Adrenal gland (tissue), 9 donors: ENCODE measurements at regions not wholly inside any gene's neighbourhood (a gene's known extent, or its start where the extent isn't known, plus 50 kb on each side); places are given as distances from the start of the nearest gene placed in this dataset.

ENCODE experiments used
- DNase-seq, 7 donors: peaks; one replicate each; pipeline ENCODE4 v3.0.0-alpha.2; 2019 to 2020
- H3K27ac ChIP-seq, 5 donors: fragments of 200-600 bp; sonication (generic) in 4 of 5; 1 replicate in 3 of 5; 2 replicates in 2 of 5; pipeline versions ENCODE4 v1.5.1 to v1.8.0; 2016 to 2020; ENCODE audit warnings: mild to moderate bottlenecking in 1 of 5
- H3K27me3 ChIP-seq: fragments of 200-600 bp; 2 replicates; pipeline ENCODE4 v1.8.0; 2021
- H3K36me3 ChIP-seq, 2 donors: fragments of 200-600 bp; replicated peaks in 1 of 2; 1 replicate in 1 of 2; 2 replicates in 1 of 2; pipeline versions ENCODE4 v1.5.1 to v1.8.0; 2018 to 2022
- H3K4me1 ChIP-seq, 2 donors: fragments of 200-600 bp; replicated peaks in 1 of 2; 1 replicate in 1 of 2; 2 replicates in 1 of 2; pipeline versions ENCODE4 v1.5.1 to v1.8.0; 2018 to 2021
- H3K4me3 ChIP-seq, 4 donors: fragments of 200-600 bp; sonication (generic) in 3 of 4; one replicate each; pipeline ENCODE4 v1.5.1; 2016 to 2018
- H3K9me3 ChIP-seq, 3 donors: fragments of 200-600 bp; sonication (generic) in 1 of 3; replicated peaks in 1 of 3; 1 replicate in 2 of 3; 2 replicates in 1 of 3; pipeline versions ENCODE4 v1.5.1 to v1.8.0; 2016 to 2021
- POLR2A ChIP-seq, 2 donors: fragments of 450-650 bp; IDR thresholded peaks; one replicate each; pipeline ENCODE4 v1.6.1; 2017; ENCODE audit warnings: antibody characterized with exemption in 2 of 2, mild to moderate bottlenecking in 2 of 2, moderate library complexity in 1 of 2
- WGBS, 4 donors: extraction: QIAGEN DNeasy Blood & Tissue Kit in 2 of 4; methylation state at CpG; one replicate each; pipeline versions ENCODE4 v1.1.5 to v1.1.7; 2013 to 2017; 5-methylcytosine and 5-hydroxymethylcytosine counted together
- intact Hi-C, 2 donors: fragments of 100-400 bp; cut with DNase I; formaldehyde crosslinking; loops; one replicate each; pipeline versions ENCODE4 v1.14.1 to v1.15.0; 2022 to 2023
- TF ChIP-seq, protein P1 (sequence below), 6 experiments: fragments of 450-650 bp in 4 of 6; fragments of 200-600 bp in 2 of 6; sonication (generic) in 1 of 6; IDR thresholded peaks; 1 replicate in 5 of 6; 2 replicates in 1 of 6; pipeline versions ENCODE4 v1.5.1 to v1.8.0; 2016 to 2021; ENCODE audit warnings: antibody characterized with exemption in 6 of 6, mild to moderate bottlenecking in 2 of 6, moderate library complexity in 1 of 6
- donor health status: healthy with polysubstance abuse.
- donor health status: Bipolar disorder and iron deficiency.
- donor health status: DM: yes; HTN: yes; CAD: no.
- donor health status: DM: no; HTN: no; CAD: no.
- donor health status: DM: no; HTN: no; CAD: no.

DNA sequence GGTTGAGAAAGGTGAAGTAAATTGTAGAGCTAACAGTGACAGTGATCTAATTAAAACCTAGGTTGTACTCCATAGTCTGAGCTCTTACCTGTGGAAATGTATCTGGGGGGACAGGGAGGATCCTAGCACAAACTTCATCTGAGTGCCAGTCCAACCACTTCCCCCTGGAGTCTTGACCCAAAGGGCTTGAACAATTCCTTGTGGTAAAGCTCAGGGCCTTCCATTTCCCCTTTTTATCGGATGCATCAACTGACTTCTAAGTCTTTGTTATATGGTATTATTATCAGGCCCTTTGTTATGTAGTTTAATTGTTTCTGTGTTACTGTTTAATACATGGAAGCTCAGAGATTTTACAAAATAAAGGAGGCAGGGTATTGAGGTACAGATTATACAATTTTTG is 140.2 kb upstream of the SESN3 start:
- intact Hi-C loops = no loop called here
- no peaks in the 10 kb centered on the region for H3K4me1 ChIP-seq
- no peak overlapping the region for H3K4me3 ChIP-seq
- H3K27me3 ChIP-seq = no peaks in the 10 kb centered on the region
- DNase-seq = no peak
- TF ChIP-seq POLR2A (IDR thresholded peaks at IDR 0.05) = no peak
- TF ChIP-seq, protein P1, sequence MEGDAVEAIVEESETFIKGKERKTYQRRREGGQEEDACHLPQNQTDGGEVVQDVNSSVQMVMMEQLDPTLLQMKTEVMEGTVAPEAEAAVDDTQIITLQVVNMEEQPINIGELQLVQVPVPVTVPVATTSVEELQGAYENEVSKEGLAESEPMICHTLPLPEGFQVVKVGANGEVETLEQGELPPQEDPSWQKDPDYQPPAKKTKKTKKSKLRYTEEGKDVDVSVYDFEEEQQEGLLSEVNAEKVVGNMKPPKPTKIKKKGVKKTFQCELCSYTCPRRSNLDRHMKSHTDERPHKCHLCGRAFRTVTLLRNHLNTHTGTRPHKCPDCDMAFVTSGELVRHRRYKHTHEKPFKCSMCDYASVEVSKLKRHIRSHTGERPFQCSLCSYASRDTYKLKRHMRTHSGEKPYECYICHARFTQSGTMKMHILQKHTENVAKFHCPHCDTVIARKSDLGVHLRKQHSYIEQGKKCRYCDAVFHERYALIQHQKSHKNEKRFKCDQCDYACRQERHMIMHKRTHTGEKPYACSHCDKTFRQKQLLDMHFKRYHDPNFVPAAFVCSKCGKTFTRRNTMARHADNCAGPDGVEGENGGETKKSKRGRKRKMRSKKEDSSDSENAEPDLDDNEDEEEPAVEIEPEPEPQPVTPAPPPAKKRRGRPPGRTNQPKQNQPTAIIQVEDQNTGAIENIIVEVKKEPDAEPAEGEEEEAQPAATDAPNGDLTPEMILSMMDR (IDR thresholded peaks at IDR 0.05) = no peak
- 75 to 100% (median 94%) methylated on average over 1 of the region's 1 CpG for WGBS, 4 donors
- H3K9me3 ChIP-seq = no peaks in the 10 kb centered on the region
- H3K36me3 ChIP-seq = no peaks in the 10 kb centered on the region
- no peak overlapping the region for H3K27ac ChIP-seq

DNA sequence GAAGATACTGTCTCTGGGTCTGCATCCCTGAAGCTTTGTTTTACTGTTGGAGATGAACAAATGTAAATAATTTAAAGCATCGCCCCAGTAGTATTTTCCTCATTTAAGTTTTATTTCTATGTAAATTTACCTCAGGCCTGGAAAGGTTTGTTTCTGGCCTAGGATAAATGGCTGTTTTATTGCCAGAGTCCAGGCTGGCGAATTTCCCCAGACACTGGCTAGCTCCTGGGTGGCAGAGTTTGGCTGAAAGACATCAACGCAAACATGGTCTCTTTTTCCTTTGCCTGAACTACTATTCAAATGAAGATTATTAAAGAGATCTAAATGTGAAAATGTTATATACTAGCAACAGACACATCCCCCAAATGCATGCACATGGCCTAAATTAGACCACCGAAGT is 136.7 kb upstream of the SESN3 start:
- no peaks in the 10 kb centered on the region for H3K27me3 ChIP-seq
- intact Hi-C loops = no loop called here
- 65 to 82% (median 73%) methylated on average over 4 of the region's 4 CpGs for WGBS, 4 donors

DNA sequence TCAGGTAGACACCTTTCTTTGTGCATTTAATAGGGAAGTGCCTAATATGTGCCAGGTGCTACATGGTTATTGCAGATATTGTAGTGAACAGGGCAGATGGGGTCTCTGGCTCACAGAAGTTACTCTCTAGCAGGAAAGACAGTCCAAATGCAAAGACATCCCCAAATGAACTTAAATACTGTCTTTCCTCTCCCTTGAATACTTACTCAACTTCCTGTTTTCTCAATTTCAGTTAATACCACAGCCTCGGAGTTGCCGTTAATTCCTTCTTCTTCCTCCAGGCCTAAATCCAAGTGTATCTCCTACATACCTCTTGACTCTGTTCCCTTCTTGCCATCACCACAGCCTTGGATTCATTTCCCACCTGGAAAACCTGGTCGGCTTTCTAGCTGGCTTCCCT is 134.3 kb upstream of the SESN3 start:
- no peak for DNase-seq
- intact Hi-C loops = no loop called here
- Histone ChIP-seq H3K27me3 (no peaks in the 10 kb centered on the region), H3K4me3 (no peak overlapping the region), H3K9me3 (no peaks in the 10 kb centered on the region), H3K4me1 (no peaks in the 10 kb centered on the region), H3K27ac (no peak overlapping the region), H3K36me3 (no peaks in the 10 kb centered on the region)
- no peak for TF ChIP-seq POLR2A (IDR thresholded peaks at IDR 0.05)
- TF ChIP-seq, protein P1 (IDR thresholded peaks at IDR 0.05) = no peak
- WGBS, 4 donors = 73 to 87% (median 80%) methylated on average over 3 of the region's 3 CpGs

More for the DNA sequence above, 136.7 kb upstream of the SESN3 start:
- no peak overlapping the region for H3K27ac ChIP-seq
- no peaks in the 10 kb centered on the region for H3K4me1 ChIP-seq
- no peaks in the 10 kb centered on the region for H3K36me3 ChIP-seq
- H3K9me3 ChIP-seq = no peaks in the 10 kb centered on the region
- no peak for DNase-seq
- H3K4me3 ChIP-seq = no peak overlapping the region
- TF ChIP-seq POLR2A (IDR thresholded peaks at IDR 0.05) = no peak
- TF ChIP-seq, protein P1 (IDR thresholded peaks at IDR 0.05) = no peak

DNA sequence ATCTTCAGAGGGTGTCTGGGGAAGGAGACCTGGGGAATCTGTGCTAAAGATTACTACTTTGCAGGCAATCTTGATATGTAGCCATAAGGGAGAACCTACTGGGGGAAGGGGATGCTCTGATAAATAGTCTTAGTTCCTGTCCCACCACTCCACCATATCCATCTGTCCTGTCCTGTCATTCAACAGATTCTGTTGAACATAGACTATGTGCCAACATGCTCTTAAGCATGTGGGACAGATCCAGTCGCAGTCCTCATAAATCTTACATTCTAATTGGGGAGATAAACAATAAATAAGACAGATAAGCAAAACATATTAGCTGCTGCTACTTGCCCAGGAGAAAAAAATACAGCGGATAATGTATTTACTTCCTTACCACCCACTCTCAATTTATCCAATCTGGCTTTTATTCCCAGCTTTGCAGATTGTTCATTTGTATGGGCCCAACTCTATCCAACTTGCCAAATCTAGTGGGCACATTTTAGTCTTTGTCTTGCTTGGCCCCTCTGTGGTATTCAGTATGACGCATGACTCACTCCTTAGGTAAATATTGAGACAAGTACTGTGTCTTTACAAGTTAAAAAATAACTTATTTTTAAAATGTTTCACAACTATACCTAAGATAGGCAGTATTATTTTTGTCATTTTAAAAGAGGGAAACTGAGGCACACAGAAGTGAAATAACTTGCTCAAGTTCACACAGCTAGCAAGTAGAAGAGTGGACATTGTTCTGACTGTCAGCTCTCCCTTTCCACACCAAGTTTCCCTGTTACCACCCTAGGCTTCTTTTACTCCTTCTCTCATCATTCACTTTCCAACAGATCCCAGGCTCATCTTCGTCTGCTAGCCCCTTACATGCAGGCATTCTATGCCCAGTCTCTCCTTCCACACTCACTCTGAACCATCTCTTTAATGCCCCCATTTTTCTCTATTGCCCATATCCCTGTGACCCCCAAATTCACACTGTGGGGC is 133.6 kb upstream of the SESN3 start:
- H3K9me3 ChIP-seq = no peaks in the 10 kb centered on the region
- DNase-seq = no peak
- WGBS, 4 donors = 78 to 85% (median 81%) methylated on average over 4 of the region's 4 CpGs
- no peak for TF ChIP-seq POLR2A (IDR thresholded peaks at IDR 0.05)
- TF ChIP-seq, protein P1 (IDR thresholded peaks at IDR 0.05) = no peak
- no peaks in the 10 kb centered on the region for H3K27me3 ChIP-seq
- H3K36me3 ChIP-seq = no peaks in the 10 kb centered on the region
- intact Hi-C loops = no loop called here
- H3K4me1 ChIP-seq = no peaks in the 10 kb centered on the region
- no peak overlapping the region for H3K27ac ChIP-seq
- no peak overlapping the region for H3K4me3 ChIP-seq
